ENCODE measurements at regions not wholly inside any gene's neighbourhood (a gene's known extent, or its start where the extent isn't known, plus 50 kb on each side); places are given as distances from the start of the nearest gene placed in this dataset.

- CTCF ChIA-PET: no interaction called here
- Histone ChIP-seq H3K27me3 (ENCODE audit: insufficient read depth, low read length, poor library complexity, severe bottlenecking) (no peaks in the 10 kb centered on the region), H3K9me3 (ENCODE audit: low read length) (no peaks in the 10 kb centered on the region), H3K36me3 (ENCODE audit: insufficient read depth, low read length) (no peaks in the 10 kb centered on the region), H3K4me3 (ENCODE audit: low read length) (no peak overlapping the region), H3K27ac (ENCODE audit: low read depth, low read length) (no peak overlapping the region), H3K4me1 (ENCODE audit: insufficient read depth, low read length) (no peaks in the 10 kb centered on the region)
- Mint-ChIP-seq H3K27me3 (no peaks in the 10 kb centered on the region), H3K4me3 (no peak overlapping the region), H3K9me3 (peaks cover 0 to 5% (median 2%) of the 10 kb centered on the region in 5 donors), H3K36me3 (no peaks in the 10 kb centered on the region), H3K4me1 (no peaks in the 10 kb centered on the region), H3K27ac (no peak overlapping the region)
- no peak for DNase-seq
- POLR2A ChIA-PET: no interaction called here
Measured at GRCh38 chr12:78490861-78491260, 373.7 kb upstream of the SYT1 start.

- DNase-seq: no peak
- ChIA-PET CTCF (no interaction called here), POLR2A (no interaction called here)
- peaks cover 0 to 9% (median 5%) of the 10 kb centered on the region in 5 donors for H3K9me3 Mint-ChIP-seq
- H3K36me3 ChIP-seq (ENCODE audit: insufficient read depth, low read length): no peaks in the 10 kb centered on the region
- H3K27ac Mint-ChIP-seq: no peak overlapping the region
- no peaks in the 10 kb centered on the region for H3K27me3 Mint-ChIP-seq
- H3K4me1 Mint-ChIP-seq: no peaks in the 10 kb centered on the region
- no peaks in the 10 kb centered on the region for H3K36me3 Mint-ChIP-seq
- no peak overlapping the region for H3K4me3 Mint-ChIP-seq
- no peaks in the 10 kb centered on the region for H3K9me3 ChIP-seq (ENCODE audit: low read length)
- no peaks in the 10 kb centered on the region for H3K4me1 ChIP-seq (ENCODE audit: insufficient read depth, low read length)
- H3K4me3 ChIP-seq (ENCODE audit: low read length): no peak overlapping the region
- no peaks in the 10 kb centered on the region for H3K27me3 ChIP-seq (ENCODE audit: insufficient read depth, low read length, poor library complexity, severe bottlenecking)
- no peak overlapping the region for H3K27ac ChIP-seq (ENCODE audit: low read depth, low read length)
Measured at GRCh38 chr12:78494911-78495310, 369.7 kb upstream of the SYT1 start.

DNA sequence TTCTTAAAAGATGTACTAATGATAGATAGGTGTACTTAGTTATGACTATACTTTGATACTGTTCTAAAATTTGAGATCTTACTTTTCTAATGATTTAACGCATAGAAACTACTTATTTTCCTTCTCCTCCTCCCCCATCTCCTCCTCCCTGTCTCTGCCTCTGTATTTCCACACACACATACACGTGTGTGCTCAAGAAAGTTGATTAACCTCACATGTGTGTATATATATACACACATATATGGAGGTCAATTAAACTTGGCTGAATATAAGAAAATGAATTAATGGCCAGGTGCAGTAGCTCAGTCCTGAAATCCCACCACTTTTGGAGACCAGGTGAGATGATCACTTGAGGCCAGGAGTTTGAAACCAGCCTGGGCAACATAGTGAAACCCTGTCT lies 362.7 kb upstream of the SYT1 start:
- ChIA-PET CTCF (no interaction called here), POLR2A (no interaction called here)
- no peaks in the 10 kb centered on the region for H3K36me3 Mint-ChIP-seq
- H3K4me1 ChIP-seq (ENCODE audit: insufficient read depth, low read length): no peaks in the 10 kb centered on the region
- no peaks in the 10 kb centered on the region for H3K36me3 ChIP-seq (ENCODE audit: insufficient read depth, low read length)
- no peak overlapping the region for H3K27ac ChIP-seq (ENCODE audit: low read depth, low read length)
- H3K4me3 Mint-ChIP-seq: no peak overlapping the region
- no peaks in the 10 kb centered on the region for H3K9me3 ChIP-seq (ENCODE audit: low read length)
- H3K27me3 Mint-ChIP-seq: no peaks in the 10 kb centered on the region
- no peaks in the 10 kb centered on the region for H3K4me1 Mint-ChIP-seq
- no peaks in the 10 kb centered on the region for H3K27me3 ChIP-seq (ENCODE audit: insufficient read depth, low read length, poor library complexity, severe bottlenecking)
- DNase-seq: no peak
- no peak overlapping the region for H3K27ac Mint-ChIP-seq
- H3K9me3 Mint-ChIP-seq: peaks cover 0 to 7% (median 2%) of the 10 kb centered on the region in 5 donors
- no peak overlapping the region for H3K4me3 ChIP-seq (ENCODE audit: low read length)

DNA sequence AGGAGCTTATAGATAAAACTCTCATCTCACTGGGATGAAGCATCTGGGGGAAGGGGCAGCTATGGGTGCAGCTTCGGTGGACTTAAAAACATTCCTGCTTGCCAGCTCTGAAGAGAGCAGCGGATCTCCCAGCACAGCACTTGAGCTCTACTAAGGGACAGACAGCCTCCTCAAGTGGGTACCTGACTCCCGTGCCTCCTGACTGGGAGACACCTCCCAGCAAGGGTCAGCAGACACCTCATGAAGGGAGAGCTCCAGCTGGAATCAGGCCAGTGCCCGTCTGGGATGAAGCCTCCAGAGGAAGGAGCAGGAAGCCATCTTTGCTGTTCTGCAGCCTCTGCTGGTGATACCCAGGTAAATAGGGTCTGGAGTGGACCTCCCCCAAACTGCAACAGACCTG lies 345.2 kb upstream of the SYT1 start:
- no peaks in the 10 kb centered on the region for H3K4me1 ChIP-seq (ENCODE audit: insufficient read depth, low read length)
- Mint-ChIP-seq H3K4me1 (no peaks in the 10 kb centered on the region), H3K27me3 (no peaks in the 10 kb centered on the region)

GRCh38 chr12:78530100-78530765 lies 334.3 kb upstream of the SYT1 start:
- H3K9me3 ChIP-seq (ENCODE audit: low read length): no peaks in the 10 kb centered on the region
- no peak overlapping the region for H3K4me3 ChIP-seq (ENCODE audit: low read length)
- no peak for DNase-seq
- Mint-ChIP-seq H3K4me1 (no peaks in the 10 kb centered on the region), H3K36me3 (no peaks in the 10 kb centered on the region), H3K27ac (no peak overlapping the region), H3K4me3 (no peak overlapping the region), H3K27me3 (no peaks in the 10 kb centered on the region), H3K9me3 (peaks cover 0 to 20% (median 2%) of the 10 kb centered on the region in 5 donors)
- POLR2A ChIA-PET: no interaction called here
- CTCF ChIA-PET: no interaction called here
- no peaks in the 10 kb centered on the region for H3K36me3 ChIP-seq (ENCODE audit: insufficient read depth, low read length)
- no peak overlapping the region for H3K27ac ChIP-seq (ENCODE audit: low read depth, low read length)
- no peaks in the 10 kb centered on the region for H3K27me3 ChIP-seq (ENCODE audit: insufficient read depth, low read length, poor library complexity, severe bottlenecking)
- H3K4me1 ChIP-seq (ENCODE audit: insufficient read depth, low read length): no peaks in the 10 kb centered on the region

More for the DNA sequence above, 345.2 kb upstream of the SYT1 start:
- Histone ChIP-seq H3K36me3 (ENCODE audit: insufficient read depth, low read length) (no peaks in the 10 kb centered on the region), H3K4me3 (ENCODE audit: low read length) (no peak overlapping the region), H3K9me3 (ENCODE audit: low read length) (no peaks in the 10 kb centered on the region), H3K27ac (ENCODE audit: low read depth, low read length) (no peak overlapping the region), H3K27me3 (ENCODE audit: insufficient read depth, low read length, poor library complexity, severe bottlenecking) (no peaks in the 10 kb centered on the region)
- peaks cover 8 to 46% (median 22%) of the 10 kb centered on the region in 5 donors for H3K9me3 Mint-ChIP-seq
- ChIA-PET POLR2A (no interaction called here), CTCF (no interaction called here)
- DNase-seq: no peak
- H3K27ac Mint-ChIP-seq: no peak overlapping the region
- no peak overlapping the region for H3K4me3 Mint-ChIP-seq
- H3K36me3 Mint-ChIP-seq: peaks cover 0 to 2% (median 0%) of the 10 kb centered on the region in 3 donors

- H3K9me3 ChIP-seq (ENCODE audit: low read length): no peaks in the 10 kb centered on the region
- DNase-seq: no peak
- H3K27ac ChIP-seq (ENCODE audit: low read depth, low read length): no peak overlapping the region
- no peaks in the 10 kb centered on the region for H3K4me1 ChIP-seq (ENCODE audit: insufficient read depth, low read length)
- CTCF ChIA-PET: no interaction called here
- no peak overlapping the region for H3K27ac Mint-ChIP-seq
- H3K4me3 ChIP-seq (ENCODE audit: low read length): no peak overlapping the region
- no peak overlapping the region for H3K4me3 Mint-ChIP-seq
- no peaks in the 10 kb centered on the region for H3K36me3 ChIP-seq (ENCODE audit: insufficient read depth, low read length)
- H3K36me3 Mint-ChIP-seq: no peaks in the 10 kb centered on the region
- no peaks in the 10 kb centered on the region for H3K27me3 Mint-ChIP-seq
- H3K27me3 ChIP-seq (ENCODE audit: insufficient read depth, low read length, poor library complexity, severe bottlenecking): no peaks in the 10 kb centered on the region
- no peaks in the 10 kb centered on the region for H3K4me1 Mint-ChIP-seq
- H3K9me3 Mint-ChIP-seq: peaks cover 0 to 20% (median 3%) of the 10 kb centered on the region in 5 donors
- POLR2A ChIA-PET: no interaction called here
Measured at GRCh38 chr12:78531831-78532458, 332.6 kb upstream of the SYT1 start.

- Histone ChIP-seq H3K4me1 (ENCODE audit: insufficient read depth, low read length) (no peaks in the 10 kb centered on the region), H3K36me3 (ENCODE audit: insufficient read depth, low read length) (no peaks in the 10 kb centered on the region), H3K27me3 (ENCODE audit: insufficient read depth, low read length, poor library complexity, severe bottlenecking) (no peaks in the 10 kb centered on the region), H3K27ac (ENCODE audit: low read depth, low read length) (no peak overlapping the region), H3K4me3 (ENCODE audit: low read length) (no peak overlapping the region), H3K9me3 (ENCODE audit: low read length) (no peaks in the 10 kb centered on the region)
- no peak for DNase-seq
- H3K4me1 Mint-ChIP-seq: no peaks in the 10 kb centered on the region
- no peaks in the 10 kb centered on the region for H3K27me3 Mint-ChIP-seq
- H3K36me3 Mint-ChIP-seq: no peaks in the 10 kb centered on the region
- ChIA-PET POLR2A (no interaction called here), CTCF (no interaction called here)
- peaks cover 0 to 14% (median 2%) of the 10 kb centered on the region in 5 donors for H3K9me3 Mint-ChIP-seq
- no peak overlapping the region for H3K27ac Mint-ChIP-seq
- no peak overlapping the region for H3K4me3 Mint-ChIP-seq
Measured at GRCh38 chr12:78534311-78534710, 330.3 kb upstream of the SYT1 start.

- ChIA-PET CTCF (no interaction called here), POLR2A (no interaction called here)
- Histone ChIP-seq H3K4me3 (ENCODE audit: low read length) (no peak overlapping the region), H3K36me3 (ENCODE audit: insufficient read depth, low read length) (no peaks in the 10 kb centered on the region), H3K27me3 (ENCODE audit: insufficient read depth, low read length, poor library complexity, severe bottlenecking) (no peaks in the 10 kb centered on the region), H3K4me1 (ENCODE audit: insufficient read depth, low read length) (no peaks in the 10 kb centered on the region), H3K9me3 (ENCODE audit: low read length) (no peaks in the 10 kb centered on the region), H3K27ac (ENCODE audit: low read depth, low read length) (no peak overlapping the region)
- Mint-ChIP-seq H3K4me3 (no peak overlapping the region), H3K27ac (no peak overlapping the region), H3K4me1 (no peaks in the 10 kb centered on the region), H3K27me3 (no peaks in the 10 kb centered on the region), H3K9me3 (peaks cover 0 to 26% (median 3%) of the 10 kb centered on the region in 5 donors), H3K36me3 (no peaks in the 10 kb centered on the region)
- DNase-seq: no peak
Measured at GRCh38 chr12:78540606-78541336, 323.8 kb upstream of the SYT1 start.

All from CD8-positive, alpha-beta memory T cell (primary cell).